ENCODE measurements at regions not wholly inside any gene's neighbourhood (a gene's known extent, or its start where the extent isn't known, plus 50 kb on each side); places are given as distances from the start of the nearest gene placed in this dataset.
"Not testable (repeated sequence)": the region's sequence is repeated elsewhere in the genome, so short reads cannot be mapped to it uniquely, and the experiment has no call there.

DNA sequence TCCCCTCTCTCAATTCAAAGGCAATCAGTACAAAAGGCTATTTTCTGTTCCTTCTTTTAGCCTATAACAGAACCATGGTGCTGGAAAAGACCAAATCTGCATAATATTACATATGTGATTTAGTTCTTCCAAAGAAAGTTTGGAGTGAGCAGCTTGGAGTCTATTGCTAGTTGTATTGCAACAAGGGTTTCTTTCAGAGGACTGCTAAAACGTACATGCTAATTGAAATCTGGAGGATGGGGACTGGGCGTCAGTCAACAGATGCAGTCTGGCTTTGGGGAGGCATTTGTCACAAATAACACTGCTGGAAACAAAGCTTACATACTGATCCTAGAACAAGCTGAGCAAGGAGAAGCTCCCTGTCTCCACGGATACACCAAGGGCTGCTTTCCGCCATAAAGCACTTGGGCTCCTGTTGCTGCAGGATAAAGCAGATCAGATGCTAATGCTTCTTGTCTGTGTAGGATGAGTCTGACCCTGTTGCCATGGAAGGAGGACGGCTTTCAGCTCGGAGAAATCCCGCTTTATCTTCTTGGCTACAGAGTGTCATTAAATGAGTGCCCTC is 883.5 kb downstream of the SORCS1 start:
- DNase-seq, result no peak

- no peak for DNase-seq
Observed at GRCh38 chr10:106278383-106278782, 886.1 kb downstream of the SORCS1 start.

DNA sequence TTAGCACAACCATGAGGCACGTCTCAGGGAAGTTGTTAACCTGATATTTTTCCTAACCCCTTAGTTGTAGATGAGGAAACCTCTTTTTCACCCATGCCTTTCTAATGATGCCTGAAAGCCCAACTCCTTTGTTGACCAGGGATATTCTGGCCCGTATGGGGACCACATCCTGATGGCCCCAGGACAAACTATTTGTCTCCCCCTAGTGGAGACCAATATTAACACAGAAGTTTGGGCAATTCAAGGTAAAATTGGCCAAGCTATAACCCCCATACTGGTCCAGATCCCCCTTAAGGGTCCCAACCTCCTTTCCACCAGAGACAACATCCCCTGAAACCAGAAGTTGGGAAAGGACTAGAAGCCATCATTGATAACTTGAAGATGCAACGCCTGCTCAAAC is 893.3 kb downstream of the SORCS1 start:
- DNase-seq, result no peak

DNA sequence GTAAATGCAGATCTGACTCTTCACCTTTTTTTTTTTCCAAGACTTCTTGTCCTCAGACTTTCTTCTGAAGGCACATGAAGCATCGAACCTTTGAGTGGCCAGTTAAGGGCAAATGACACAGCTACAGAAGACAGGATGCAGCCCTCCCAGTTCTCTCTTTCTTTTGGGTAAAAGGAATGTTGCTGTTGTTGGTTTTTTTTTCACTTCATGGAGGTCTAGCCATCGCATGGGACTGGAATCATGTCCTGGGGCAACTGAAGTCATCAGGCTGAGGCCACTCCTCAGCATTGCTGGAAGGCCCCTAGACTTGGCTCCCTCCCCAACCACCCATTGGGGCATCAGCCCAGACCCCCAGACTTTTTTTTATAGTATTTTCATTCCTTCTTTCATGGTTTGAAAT is 896.5 kb downstream of the SORCS1 start:
- DNase-seq, result no peak

DNA sequence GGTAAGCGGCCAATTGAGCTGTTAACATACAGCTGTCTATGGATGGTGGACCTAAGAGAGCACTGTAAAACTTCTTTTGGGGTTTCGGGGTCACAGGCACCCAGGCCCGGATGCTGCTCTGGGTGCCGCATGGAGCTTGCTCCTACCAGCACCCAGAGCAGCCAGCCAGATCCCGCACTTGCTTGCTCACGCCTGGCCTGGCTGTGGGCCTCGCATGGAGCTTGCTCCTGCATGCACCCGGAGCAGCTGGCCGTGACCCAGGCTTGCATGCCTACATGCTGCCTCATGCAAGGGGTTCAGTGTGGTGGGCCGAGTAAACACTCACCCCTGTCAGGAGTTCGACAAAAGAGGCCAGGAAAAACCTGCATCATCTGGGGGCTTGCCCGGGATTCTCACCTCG is 896.9 kb downstream of the SORCS1 start:
- DNase-seq, result no peak

GRCh38 chr10:106257432-106257831 is 907.1 kb downstream of the SORCS1 start:
- not testable (repeated sequence) for DNase-seq

DNA sequence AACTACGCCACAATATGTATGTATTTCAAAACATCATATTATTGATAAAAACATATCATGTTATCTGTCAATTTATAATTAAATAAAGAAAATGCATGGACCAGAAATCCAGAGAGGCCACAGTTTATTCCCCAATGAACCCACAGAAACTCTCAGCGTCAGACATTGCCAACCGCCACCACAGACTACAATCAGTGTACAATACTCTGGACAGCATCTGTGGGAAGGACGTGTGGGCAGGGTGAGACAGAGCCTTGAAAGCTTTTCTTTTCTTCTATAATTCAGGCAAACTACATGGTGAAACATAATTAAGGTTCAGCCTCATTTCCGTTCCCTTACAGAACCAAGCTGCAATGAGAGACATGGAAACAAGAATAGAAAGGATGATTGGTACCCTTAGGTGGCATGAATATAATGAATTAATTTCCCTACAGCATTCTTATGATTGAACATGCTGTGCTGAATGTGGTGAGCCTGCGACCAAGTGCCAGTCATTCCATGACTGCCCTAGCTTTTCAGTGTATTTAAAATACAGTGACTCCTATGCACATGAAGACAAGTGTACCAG is 909.3 kb downstream of the SORCS1 start:
- DNase-seq, result no peak

GRCh38 chr10:106254071-106254470 is 910.4 kb downstream of the SORCS1 start:
- no peak for DNase-seq

- DNase-seq, result no peak
Observed at GRCh38 chr10:106252541-106252940, 912.0 kb downstream of the SORCS1 start.

GRCh38 chr10:106251573-106251972 is 912.9 kb downstream of the SORCS1 start:
- no peak for DNase-seq

- no peak for DNase-seq
Observed at GRCh38 chr10:106242301-106242700, 922.2 kb downstream of the SORCS1 start.

- DNase-seq, result no peak
Observed at GRCh38 chr10:106226828-106227227, 937.7 kb downstream of the SORCS1 start.

- no peak for DNase-seq
Observed at GRCh38 chr10:106226142-106226541, 938.4 kb downstream of the SORCS1 start.

GRCh38 chr10:106224676-106225075 is 939.8 kb downstream of the SORCS1 start:
- DNase-seq, result no peak

DNA sequence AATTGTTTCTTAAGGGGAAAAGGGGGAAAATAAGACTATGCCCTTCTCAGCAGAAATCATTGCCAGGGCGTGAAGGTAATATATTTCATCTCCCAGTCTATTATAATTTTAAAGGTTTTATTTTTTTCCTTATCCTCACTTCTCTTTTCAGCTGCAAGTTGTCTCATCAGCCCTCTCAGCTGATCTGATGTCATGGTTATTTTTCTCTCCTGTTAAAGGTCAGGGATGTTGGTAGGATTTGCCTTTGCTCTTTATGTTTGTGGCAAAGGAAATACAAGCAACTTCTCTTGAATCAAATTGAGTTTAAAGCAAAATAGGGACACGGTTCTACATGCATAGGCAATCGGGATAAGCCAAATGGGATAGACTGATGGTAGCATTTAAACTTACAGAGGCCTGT is 946.9 kb downstream of the SORCS1 start:
- no peak for DNase-seq

GRCh38 chr10:106216085-106216484 is 948.4 kb downstream of the SORCS1 start:
- no peak for DNase-seq

DNA sequence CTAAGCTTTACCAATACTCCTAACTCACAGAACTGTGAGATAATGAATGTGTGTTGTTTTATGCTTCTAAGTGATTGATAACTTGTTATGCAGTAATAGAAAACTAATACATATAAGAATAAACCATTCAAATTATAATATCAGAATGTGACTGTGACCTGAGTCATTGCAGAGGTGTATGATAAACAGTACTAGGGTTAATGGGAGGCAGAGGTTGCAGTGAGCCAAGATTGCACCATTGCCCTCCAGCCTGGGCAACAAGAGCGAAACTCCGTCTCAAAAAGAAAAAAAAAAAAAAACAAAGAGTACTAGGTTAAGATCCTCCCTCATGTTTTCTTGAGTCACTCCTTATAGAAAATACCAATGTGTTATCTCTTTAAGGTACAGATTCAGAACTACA is 950.3 kb downstream of the SORCS1 start:
- DNase-seq, result no peak

DNA sequence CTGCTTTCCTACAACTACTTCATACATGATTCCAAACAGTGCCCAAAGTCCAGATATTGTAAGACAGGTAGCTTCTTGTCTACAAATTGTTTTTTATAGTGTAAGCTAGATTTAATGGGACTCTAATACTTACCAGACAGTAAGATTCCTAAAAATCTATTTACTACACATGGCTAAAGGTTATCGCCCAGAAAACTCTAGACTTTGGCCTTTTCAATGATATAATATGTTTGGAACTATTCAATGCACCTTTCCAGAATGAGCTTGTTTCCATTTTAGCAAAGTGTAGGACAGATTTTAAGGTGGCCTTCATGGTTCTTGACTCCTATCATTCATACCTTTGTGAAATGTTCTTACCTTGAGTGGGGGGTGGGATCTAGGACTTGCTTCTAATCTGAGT is 951.0 kb downstream of the SORCS1 start:
- DNase-seq, result no peak

DNA sequence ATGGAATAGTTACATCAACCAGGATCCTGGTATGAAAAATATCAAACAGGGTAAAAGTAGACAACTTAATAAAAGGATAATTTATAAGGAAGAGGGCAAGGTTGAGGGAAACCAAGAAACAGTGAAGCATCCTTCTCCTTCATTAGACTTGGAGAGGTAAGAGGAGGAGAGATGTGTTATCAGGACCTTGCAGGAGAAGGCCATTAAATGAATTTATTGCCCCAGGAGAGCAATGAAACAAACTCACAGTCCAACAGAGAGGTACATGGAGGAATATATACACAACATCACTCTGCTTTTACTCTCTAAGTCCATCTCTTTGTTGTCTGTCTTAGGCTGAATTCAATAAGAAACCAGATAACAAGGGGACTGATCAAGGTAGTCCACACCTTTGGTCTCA is 966.2 kb downstream of the SORCS1 start:
- no peak for DNase-seq

DNA sequence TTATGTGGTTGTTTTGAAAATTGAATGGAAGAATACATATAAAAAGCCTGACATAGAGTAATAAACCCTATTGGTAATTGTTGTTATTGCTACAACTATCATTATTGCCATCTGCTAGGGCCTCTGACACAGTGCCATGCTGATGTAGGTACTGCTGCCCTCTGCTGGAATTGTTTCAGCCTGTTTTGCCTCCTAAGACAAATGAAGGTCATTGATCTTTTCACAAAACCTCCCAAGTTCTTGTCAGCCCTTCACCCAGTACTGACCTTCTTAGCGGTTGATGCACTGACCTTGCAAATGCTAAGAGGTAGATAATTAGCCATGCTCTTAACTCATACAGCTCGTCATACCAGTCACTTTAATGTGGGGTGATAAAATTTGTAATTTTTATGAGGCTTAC is 975.2 kb downstream of the SORCS1 start:
- DNase-seq, result peak in 1 of 2 experiments; percentile 32

DNA sequence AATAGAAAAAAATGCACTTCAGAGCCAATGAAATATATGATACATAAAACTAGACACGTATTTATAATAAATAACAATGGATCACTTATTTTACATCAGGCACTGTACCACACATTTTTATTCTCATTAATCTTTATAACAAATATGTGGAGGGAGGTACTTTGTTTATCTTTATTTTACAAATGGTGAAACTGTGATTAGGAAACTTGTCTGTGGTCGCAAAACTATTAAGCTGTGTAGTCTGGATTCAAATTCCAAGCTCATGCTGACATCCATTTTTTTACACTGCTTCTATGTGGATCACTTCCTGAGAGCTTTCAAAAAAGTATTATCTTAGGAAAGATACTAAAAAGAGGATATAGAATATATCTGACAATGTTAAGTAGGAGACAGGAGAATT is 978.6 kb downstream of the SORCS1 start:
- DNase-seq, result no peak

DNA sequence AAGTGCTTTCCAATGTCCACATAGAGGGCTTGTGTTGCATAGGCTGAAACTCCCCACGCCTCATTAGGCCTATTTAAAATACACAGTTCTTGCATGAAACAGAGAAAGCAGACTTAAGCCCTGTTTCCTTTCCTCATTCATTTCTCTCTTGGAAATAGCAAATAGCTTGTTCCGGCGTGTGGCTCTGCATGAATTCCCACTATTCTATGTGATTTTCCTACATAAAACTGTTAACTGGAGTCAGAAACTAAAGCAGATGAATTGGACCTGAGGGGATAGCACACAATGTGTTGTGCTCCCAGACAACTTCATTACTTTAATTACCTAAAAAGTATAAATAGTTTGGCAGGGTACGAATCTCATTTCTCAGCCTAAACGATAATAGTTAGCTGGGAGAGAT is 981.5 kb downstream of the SORCS1 start:
- no peak for DNase-seq

- DNase-seq, result no peak
Observed at GRCh38 chr10:106182542-106182941, 982.0 kb downstream of the SORCS1 start.

GRCh38 chr10:106181501-106181900 is 983.0 kb downstream of the SORCS1 start:
- DNase-seq, result no peak

DNA sequence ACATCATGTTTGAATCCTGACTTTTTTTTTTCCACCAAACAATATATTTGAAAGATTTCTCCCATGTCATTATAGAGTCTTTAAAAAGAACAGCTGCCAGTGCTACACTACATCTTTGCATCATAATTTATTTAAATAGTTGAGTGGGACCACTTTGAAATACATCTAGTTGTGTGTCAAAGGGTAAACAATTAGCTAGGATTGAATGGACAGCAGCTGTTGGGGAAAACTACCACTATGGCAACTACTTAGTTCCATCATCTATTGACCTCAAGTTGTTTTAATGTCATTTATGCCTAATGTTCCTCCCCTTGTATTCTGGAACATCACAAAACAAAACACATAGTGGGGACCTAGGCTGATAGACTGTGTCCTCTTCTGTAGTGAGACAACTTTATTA is 985.1 kb downstream of the SORCS1 start:
- DNase-seq, result no peak

All from NCI-H446 (cell line).